ENCODE measurements at regions not wholly inside any gene's neighbourhood (a gene's known extent, or its start where the extent isn't known, plus 50 kb on each side); places are given as distances from the start of the nearest gene placed in this dataset.

- Histone ChIP-seq H3K9me3 (ENCODE audit: control insufficient read depth, insufficient read depth, low read depth, low read length) (no peaks in the 10 kb centered on the region), H3K36me3 (ENCODE audit: control insufficient read depth in 2 of 2, insufficient read depth in 1 of 2, low read length in 2 of 2) (no peaks in the 10 kb centered on the region), H3K4me1 (ENCODE audit: control insufficient read depth, insufficient read depth, low read length) (no peaks in the 10 kb centered on the region; the same call in 1 of the 2 replicates), H3K27ac (ENCODE audit: extremely low read depth, low read depth, low read length) (no peak overlapping the region), H3K4me3 (ENCODE audit: low read depth, low read length) (no peak overlapping the region)
- ChIA-PET POLR2A (no interaction called here), CTCF (no interaction called here)
- TF ChIP-seq ZNF324 (tag by site-specific recombination; IDR thresholded peaks at IDR 0.05) (no peak), ZNF521 (tag by site-specific recombination; IDR thresholded peaks at IDR 0.05) (no peak), FEZF1 (tag by site-specific recombination; IDR thresholded peaks at IDR 0.05) (no peak), ZNF302 (tag by site-specific recombination; IDR thresholded peaks at IDR 0.05; ENCODE audit: low read depth) (no peak)
Measured at GRCh38 chr18:43539862-43540261, 262.6 kb upstream of the SYT4 start.

GRCh38 chr18:43542016-43542415, 264.7 kb upstream of the SYT4 start:
- H3K27ac ChIP-seq (ENCODE audit: extremely low read depth, low read depth, low read length) = no peak overlapping the region
- H3K36me3 ChIP-seq (ENCODE audit: control insufficient read depth in 2 of 2, insufficient read depth in 1 of 2, low read length in 2 of 2) = no peaks in the 10 kb centered on the region
- CTCF ChIA-PET = interaction anchor here (0.6 kb wide), 2 partner anchors 153 to 571 kb away, joined by 3 read pairs; no protein-coding TSS in a partner anchor
- no peaks in the 10 kb centered on the region for H3K9me3 ChIP-seq (ENCODE audit: control insufficient read depth, insufficient read depth, low read depth, low read length)
- TF ChIP-seq ZBTB49 (tag by site-specific recombination; IDR thresholded peaks at IDR 0.05; ENCODE audit: low read depth) (no peak), PRDM10 (tag by site-specific recombination; IDR thresholded peaks at IDR 0.05) (no peak), ZNF280C (tag by site-specific recombination; IDR thresholded peaks at IDR 0.05) (no peak)
- no peak overlapping the region for H3K4me3 ChIP-seq (ENCODE audit: low read depth, low read length)
- POLR2A ChIA-PET = no interaction called here
- H3K4me1 ChIP-seq (ENCODE audit: control insufficient read depth, insufficient read depth, low read length) = no peaks in the 10 kb centered on the region

GRCh38 chr18:43543236-43543635, 265.9 kb upstream of the SYT4 start:
- TF ChIP-seq ZNF19 (tag by site-specific recombination; IDR thresholded peaks at IDR 0.05; ENCODE audit: low read depth) = no peak
- no peak for TF ChIP-seq ZNF169 (tag by site-specific recombination; IDR thresholded peaks at IDR 0.05)
- no peak for TF ChIP-seq ZNF433 (tag by site-specific recombination; IDR thresholded peaks at IDR 0.05; ENCODE audit: low read depth)
- TF ChIP-seq ZNF654 (tag by site-specific recombination; IDR thresholded peaks at IDR 0.05; ENCODE audit: low read depth) = no peak
- TF ChIP-seq PATZ1 (tag by site-specific recombination; IDR thresholded peaks at IDR 0.05) = no peak
- H3K9me3 ChIP-seq (ENCODE audit: control insufficient read depth, insufficient read depth, low read depth, low read length) = no peaks in the 10 kb centered on the region
- CTCF ChIA-PET = interaction anchor here (0.9 kb wide), 1 partner anchor 50 kb away, joined by 5 read pairs; no protein-coding TSS in a partner anchor

More at GRCh38 chr18:43543236-43543635, 265.9 kb upstream of the SYT4 start:
- POLR2A ChIA-PET = no interaction called here
- Histone ChIP-seq H3K27ac (ENCODE audit: extremely low read depth, low read depth, low read length) (no peak overlapping the region), H3K4me3 (ENCODE audit: low read depth, low read length) (no peak overlapping the region), H3K36me3 (ENCODE audit: control insufficient read depth in 2 of 2, insufficient read depth in 1 of 2, low read length in 2 of 2) (no peaks in the 10 kb centered on the region), H3K4me1 (ENCODE audit: control insufficient read depth, insufficient read depth, low read length) (no peaks in the 10 kb centered on the region)

Measured in HEK293 (cell line).